ENCODE measurements at regions not wholly inside any gene's neighbourhood (a gene's known extent, or its start where the extent isn't known, plus 50 kb on each side); places are given as distances from the start of the nearest gene placed in this dataset.

DNA sequence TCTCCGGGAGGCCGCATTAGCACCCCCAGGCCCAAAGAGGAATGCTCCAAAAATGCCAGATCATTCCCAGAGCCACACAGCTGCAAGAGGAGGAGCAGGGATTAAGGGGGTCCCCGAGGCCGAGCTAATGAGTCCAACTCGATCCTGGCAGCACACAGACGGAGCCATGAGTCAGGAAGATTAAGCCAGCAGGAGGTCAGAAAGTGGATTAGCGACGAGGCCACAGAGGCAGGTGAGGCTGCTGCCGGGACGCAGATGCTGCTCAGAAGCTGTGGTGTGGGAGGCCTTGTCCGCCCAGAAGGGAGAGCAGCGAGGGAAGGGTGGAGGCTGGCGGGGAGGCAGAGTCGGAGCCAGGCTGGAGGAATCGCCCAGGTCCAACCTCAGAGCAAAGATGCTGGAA, 120.5 kb downstream of the SHANK2 start:
- TF ChIP-seq POLR2A (IDR thresholded peaks at IDR 0.05) = no peak
- TF ChIP-seq, protein P1, sequence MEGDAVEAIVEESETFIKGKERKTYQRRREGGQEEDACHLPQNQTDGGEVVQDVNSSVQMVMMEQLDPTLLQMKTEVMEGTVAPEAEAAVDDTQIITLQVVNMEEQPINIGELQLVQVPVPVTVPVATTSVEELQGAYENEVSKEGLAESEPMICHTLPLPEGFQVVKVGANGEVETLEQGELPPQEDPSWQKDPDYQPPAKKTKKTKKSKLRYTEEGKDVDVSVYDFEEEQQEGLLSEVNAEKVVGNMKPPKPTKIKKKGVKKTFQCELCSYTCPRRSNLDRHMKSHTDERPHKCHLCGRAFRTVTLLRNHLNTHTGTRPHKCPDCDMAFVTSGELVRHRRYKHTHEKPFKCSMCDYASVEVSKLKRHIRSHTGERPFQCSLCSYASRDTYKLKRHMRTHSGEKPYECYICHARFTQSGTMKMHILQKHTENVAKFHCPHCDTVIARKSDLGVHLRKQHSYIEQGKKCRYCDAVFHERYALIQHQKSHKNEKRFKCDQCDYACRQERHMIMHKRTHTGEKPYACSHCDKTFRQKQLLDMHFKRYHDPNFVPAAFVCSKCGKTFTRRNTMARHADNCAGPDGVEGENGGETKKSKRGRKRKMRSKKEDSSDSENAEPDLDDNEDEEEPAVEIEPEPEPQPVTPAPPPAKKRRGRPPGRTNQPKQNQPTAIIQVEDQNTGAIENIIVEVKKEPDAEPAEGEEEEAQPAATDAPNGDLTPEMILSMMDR (IDR thresholded peaks at IDR 0.05) = no peak

Measured in sigmoid colon (tissue), 3 donors.